ENCODE measurements at regions not wholly inside any gene's neighbourhood (a gene's known extent, or its start where the extent isn't known, plus 50 kb on each side); places are given as distances from the start of the nearest gene placed in this dataset.

- no peak for DNase-seq
Observed at GRCh38 chr2:9772035-9772998, 71.0 kb upstream of the TAF1B start.

DNA sequence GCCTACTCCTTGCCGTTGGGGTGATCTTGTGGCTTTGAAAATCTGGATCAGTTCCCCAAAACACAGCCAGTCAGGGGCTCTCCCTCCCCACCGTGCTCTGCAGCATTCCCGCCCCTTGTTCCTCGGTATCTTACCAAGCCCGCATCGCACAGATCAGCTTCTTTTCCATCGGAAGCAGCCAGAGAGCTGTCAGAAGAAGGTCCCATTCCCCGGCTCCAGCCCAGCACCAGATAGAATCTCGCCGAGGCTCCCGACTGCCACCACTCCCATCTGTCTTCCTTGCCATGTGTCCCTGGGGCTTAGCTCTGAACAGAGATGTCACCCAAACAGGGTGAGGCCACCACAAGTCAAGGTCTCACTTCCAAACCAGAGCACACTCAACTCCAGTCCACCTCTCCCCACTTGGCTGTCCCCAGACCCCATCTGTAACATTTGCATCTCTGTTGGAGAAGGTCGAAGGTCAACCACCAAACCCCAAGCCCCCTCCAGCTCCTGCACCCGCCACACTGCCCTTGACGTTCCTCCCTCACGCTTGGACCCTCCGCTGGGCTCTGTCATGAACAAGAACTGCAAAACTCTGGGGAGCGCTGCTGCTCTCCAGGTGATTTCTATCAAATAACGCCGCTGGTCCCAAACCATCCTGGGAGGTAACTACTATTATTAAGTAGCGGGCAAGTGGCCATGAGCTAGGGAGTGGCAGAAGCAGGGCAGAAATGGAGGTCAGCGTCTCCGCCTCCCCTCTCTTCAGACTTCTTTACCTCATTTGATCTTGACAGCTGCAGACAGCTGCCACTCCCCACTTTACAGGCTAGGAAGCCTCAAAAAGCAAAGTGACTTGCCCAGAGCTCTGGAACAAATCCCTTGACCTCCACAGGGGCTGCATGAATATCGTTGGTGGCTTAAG is 70.0 kb upstream of the TAF1B start:
- no peak for DNase-seq

- DNase-seq: no peak
Observed at GRCh38 chr2:9773903-9774239, 69.4 kb upstream of the TAF1B start.

GRCh38 chr2:9774266-9774665 is 69.0 kb upstream of the TAF1B start:
- DNase-seq: no peak

DNA sequence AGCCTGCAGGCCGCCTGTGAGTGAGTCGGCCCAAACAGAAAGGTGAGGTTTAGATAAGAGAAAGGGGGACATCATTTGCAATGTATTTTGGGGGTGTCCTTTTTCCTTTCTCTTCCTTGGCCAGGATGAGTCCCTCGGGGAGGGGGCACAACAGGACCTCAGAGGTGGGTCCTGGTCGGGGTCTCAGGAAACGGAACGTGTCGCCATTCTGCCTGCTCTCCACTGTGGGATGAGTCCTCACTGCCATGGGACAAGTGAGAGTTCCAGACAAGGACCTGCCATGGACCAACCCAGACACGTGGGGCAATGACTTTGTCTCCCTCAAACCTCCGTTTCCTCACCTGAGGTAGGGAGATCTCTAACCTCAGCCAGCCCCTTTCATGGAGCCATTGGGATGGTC is 67.9 kb upstream of the TAF1B start:
- DNase-seq: no peak

DNA sequence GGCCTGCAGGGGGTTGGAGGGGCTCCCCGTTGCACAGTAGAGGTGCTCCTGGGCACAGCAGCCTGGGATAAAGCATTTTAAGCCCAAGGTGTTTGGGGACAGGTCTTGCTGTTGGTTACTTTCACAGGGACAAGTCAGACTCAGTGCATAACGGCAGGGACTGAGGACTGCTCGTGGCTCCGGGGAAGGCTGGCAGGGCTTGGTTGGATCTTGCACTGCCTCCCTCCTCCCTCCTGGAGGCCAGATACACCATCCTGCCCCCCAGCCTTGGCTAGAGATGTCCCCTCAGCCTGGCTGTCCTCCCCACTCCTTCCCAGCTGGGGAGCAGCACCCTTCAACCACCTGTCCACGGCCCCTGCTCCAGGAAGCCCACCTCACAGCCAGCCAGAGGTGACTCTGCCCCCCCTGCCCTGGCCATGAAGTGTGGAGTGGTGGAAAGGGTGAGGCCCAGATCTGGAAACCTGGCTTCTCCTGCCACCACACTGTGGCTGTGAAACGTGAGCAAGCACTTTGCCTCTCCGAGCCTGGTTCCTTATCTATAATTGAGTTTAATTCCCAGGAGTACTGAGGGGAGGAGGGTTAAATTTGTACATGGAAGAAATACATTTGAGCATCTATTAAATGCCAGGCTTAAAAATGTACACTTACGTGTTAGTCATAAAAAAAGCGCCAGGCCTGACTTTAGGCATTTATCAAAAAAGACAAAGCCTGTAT is 67.1 kb upstream of the TAF1B start:
- no peak for DNase-seq

DNA sequence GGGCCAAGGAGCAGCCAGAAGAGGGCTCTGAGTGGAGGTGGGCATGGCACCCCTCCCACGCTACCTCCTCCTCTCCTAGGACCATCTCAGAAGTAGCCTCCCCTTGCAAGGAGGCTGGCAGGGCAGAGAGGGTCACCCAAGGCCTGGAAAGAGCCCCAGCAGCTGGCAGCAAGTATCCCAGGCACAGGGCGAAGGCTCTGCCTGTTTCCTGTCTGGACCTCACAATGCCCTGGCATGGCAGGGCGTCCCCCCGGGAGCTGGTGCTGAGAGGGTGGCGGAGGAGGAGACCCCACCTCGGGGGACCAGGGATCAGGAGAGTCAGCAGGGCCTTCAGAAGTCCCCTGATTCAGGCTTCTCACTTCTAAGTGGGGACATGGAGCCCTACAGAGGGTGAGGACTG is 66.2 kb upstream of the TAF1B start:
- DNase-seq: no peak

GRCh38 chr2:9778012-9778411 is 65.3 kb upstream of the TAF1B start:
- no peak for DNase-seq

DNA sequence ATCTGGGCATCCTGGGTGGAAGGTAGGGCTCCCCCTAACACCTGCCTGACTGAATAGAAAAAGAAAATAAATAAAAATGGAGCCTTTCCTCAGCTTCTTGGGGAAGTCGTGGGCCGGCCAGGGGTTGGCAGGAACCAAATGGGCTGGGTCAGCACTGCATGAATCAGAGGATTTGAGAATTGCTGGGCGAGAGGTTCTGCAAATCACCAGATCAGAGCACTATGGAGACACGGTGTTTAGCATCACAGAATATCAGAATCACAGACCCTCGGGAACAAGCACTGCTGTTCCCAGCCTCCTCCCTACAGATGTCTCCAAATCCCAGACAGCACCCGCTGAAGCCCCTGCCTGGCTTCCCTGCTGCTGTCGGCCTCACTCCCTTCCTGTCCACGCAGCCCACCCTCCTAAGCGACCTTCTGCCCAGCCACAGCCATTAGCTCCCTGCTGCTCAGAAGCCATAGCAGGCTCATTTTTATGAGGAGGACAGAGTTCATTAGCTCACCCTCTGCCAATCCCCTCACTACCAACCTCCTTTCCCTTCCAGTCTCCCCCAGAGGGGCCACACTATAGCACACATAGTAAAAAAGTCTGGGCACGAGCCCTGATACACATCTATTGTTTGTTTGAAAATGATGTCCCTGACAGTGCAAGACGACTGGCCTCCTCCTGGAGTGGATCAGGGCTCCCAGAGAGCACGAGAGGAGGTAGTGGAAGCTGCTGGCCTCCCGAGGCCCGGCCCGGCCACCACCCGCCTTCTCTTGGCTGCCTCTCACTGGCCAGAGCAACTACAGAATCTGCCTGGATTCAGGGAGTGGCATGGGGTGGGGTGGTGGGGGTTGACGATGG is 64.6 kb upstream of the TAF1B start:
- DNase-seq: no peak

- no peak for DNase-seq
Observed at GRCh38 chr2:9779596-9780264, 63.5 kb upstream of the TAF1B start.

GRCh38 chr2:9780368-9781130 is 62.7 kb upstream of the TAF1B start:
- DNase-seq: no peak

GRCh38 chr2:9781252-9781651 is 62.0 kb upstream of the TAF1B start:
- no peak for DNase-seq

- peak; percentile 41 for DNase-seq
Observed at GRCh38 chr2:9782197-9782719, 61.0 kb upstream of the TAF1B start.

- no peak for DNase-seq
Observed at GRCh38 chr2:9789371-9789770, 53.9 kb upstream of the TAF1B start.

- no peak for DNase-seq
Observed at GRCh38 chr2:9790702-9791225, 52.5 kb upstream of the TAF1B start.

DNA sequence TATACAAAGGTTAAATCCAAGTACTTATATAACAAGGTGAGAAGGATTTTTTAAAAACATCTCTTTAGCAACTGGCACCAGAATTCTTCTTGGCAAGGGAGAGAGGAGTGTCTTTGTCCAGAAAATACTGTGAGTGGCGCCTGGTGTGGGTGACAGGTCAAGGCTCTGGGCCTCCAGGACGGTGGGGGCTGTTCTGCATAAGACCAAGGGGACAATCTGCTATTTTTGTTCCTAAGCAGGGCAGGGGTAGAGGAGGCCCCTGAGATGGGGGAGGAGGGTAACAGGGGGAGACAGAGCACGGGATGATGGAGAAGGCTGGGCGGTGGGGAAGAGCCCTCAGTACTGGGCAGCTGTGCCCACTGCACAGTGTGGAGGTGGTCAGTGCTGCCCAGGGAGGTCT is 51.6 kb upstream of the TAF1B start:
- no peak for DNase-seq

GRCh38 chr2:9793156-9793917 is 49.9 kb upstream of the TAF1B start:
- DNase-seq: no peak
